AG09319 (cell line): ENCODE measurements at regions not wholly inside any gene's neighbourhood (a gene's known extent, or its start where the extent isn't known, plus 50 kb on each side); places are given as distances from the start of the nearest gene placed in this dataset.
A peak's percentile ranks its signal among the peaks of the same experiment; 100 is the strongest.

Experiments
- DNase-seq: peaks from one replicate; pipeline ENCODE4 v3.0.0-alpha.2; 2010; ENCODE audit warnings: low read depth; ENCODE audit errors: extremely low read depth
- TF ChIP-seq, protein P1 (sequence below): IDR thresholded peaks from 2 replicates; pipeline ENCODE4 v1.5.1; 2011; ENCODE audit warnings: low read depth, mild to moderate bottlenecking, inconsistent platforms, low read length, moderate library complexity

DNA sequence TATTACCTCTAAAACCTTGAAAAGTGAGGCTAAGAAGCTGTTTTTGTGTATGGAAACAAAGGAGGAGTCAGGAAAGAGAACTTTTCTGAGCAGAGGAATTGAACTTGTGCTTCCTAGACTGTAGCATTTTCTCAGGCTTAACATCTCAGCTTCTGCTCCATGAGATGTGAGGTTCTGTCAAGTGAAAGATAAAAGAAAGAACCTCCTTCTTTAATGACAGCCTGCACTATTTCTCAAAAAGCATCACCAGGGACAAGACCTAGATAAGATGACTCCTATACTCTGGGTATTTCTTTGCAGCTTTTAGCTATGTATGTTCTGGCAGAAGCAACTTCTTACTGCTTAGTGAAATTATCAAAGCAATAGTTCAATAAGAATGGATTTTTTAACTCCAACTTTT lies 87.6 kb upstream of the KCNQ5 start:
- no peak for DNase-seq
- TF ChIP-seq, protein P1, sequence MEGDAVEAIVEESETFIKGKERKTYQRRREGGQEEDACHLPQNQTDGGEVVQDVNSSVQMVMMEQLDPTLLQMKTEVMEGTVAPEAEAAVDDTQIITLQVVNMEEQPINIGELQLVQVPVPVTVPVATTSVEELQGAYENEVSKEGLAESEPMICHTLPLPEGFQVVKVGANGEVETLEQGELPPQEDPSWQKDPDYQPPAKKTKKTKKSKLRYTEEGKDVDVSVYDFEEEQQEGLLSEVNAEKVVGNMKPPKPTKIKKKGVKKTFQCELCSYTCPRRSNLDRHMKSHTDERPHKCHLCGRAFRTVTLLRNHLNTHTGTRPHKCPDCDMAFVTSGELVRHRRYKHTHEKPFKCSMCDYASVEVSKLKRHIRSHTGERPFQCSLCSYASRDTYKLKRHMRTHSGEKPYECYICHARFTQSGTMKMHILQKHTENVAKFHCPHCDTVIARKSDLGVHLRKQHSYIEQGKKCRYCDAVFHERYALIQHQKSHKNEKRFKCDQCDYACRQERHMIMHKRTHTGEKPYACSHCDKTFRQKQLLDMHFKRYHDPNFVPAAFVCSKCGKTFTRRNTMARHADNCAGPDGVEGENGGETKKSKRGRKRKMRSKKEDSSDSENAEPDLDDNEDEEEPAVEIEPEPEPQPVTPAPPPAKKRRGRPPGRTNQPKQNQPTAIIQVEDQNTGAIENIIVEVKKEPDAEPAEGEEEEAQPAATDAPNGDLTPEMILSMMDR: no peak

DNA sequence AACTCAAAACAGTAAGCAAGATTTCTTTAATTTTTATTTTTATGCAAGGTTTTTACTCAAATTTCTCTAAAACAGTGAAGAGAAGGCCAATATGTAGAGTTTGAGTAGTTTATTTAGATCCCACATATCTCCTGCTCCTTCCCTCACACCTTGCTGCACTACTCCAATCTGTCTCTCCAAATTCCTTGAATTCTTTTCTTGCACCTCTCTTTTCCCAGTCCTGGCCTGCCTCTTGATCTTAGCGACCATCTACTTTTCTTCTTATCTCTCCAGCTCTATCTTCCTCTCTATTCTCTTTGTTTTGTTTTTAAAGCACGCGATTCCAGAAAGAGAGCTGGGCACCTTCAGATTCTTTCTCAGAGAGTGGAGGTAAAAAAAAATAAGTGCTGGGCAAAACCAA lies 86.7 kb upstream of the KCNQ5 start:
- TF ChIP-seq, protein P1: no peak
- no peak for DNase-seq

DNA sequence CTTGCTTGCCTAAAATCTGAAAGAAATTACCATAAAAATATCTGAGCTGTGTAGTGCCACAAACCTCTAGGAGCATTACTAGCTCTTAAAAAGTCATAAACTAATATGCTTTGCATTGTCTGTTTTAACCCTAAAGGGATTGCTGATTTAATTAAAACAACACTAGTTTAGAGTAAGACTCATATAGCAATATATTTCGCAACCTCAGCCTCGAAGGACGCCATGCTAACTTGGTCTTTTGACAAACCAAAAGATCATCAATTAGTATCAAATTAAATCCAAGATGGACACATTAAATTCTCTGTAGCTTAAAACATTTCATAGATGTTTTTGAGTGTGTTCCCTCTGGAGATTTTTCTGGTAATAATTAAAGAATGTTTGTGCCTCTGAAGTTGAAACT lies 74.8 kb upstream of the KCNQ5 start:
- TF ChIP-seq, protein P1: no peak
- DNase-seq: no peak

DNA sequence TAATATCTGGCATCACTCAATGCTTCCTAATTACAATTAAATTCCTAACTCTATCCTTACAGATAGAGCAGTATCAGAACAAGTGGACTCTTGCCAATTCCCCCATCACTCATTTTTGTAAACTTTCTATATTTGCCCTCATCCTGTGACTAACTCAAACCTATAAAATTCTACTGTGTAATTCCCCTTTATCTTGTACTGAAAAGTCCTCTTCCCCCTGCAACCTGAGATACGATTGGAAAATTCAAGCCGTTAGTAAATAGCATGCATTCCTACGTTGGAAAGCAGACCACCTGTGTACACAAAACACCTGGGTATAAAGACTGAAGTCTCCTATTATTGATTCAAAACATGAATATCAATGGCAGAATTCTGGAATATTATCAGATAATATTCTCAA lies 70.4 kb upstream of the KCNQ5 start:
- TF ChIP-seq, protein P1: no peak
- no peak for DNase-seq

DNA sequence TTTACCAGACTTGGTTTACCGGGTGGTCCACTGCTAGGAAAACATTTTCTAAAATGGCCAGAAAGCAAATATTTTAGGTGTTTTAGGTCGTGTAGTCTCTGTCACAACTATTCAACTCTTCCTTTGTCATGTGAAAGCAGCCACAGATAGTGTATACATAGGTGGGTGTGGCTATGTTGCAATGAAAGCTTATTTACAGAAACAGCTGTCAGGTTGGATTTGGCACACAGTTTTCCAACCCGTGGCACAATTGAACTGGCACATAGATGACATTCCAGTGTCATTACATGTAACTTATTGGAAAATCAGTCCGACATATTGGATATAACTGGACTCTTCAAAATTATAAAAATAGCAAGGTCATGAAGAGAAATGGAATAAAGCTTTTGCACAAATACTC lies 68.9 kb upstream of the KCNQ5 start:
- TF ChIP-seq, protein P1: no peak
- peak; percentile 56 for DNase-seq

DNA sequence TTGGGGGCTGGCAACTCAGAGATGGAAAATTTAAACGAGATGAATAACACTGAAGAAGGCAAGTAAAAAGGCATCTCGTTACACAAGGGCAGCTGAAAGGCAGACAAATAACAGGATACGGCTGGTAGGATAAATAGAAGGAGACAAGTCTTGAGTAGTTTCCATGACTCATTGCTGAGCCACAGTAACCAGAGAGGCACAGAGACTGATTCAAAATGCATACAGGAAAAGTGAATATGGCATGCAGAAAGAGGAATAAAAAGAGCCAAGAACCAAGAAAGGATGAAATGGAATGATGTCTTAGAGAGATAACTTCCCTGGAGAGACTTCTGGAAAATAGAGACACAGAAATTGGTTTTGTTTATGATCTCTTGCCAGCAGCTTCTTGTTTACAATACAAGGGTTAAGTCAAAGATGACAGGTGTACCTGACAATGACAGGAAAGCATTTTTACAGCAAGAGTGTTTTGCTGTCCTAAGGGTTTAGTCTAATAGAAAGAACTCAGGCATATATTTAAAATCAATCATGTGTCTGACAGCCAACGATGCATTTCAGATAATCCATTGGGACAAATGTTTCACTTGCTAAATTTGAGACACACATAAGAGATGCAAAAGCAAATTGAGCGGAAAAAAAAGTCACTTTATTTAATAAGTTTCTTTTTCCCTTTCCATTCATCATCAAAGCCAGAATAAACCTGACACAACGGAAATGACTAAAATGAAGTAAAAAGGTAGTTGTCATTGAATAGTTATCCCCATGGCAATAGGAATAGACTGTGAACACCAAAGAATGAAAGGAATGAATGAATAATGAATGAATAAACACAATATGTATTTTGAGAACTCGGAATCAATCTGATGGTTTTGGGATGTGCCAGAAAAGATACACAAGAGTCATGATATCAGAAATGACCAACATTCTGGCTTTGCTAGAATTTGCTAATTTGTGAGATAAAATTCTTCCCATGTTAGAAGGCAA lies 68.0 kb upstream of the KCNQ5 start:
- TF ChIP-seq, protein P1: no peak
- peak; percentile 71 for DNase-seq

DNA sequence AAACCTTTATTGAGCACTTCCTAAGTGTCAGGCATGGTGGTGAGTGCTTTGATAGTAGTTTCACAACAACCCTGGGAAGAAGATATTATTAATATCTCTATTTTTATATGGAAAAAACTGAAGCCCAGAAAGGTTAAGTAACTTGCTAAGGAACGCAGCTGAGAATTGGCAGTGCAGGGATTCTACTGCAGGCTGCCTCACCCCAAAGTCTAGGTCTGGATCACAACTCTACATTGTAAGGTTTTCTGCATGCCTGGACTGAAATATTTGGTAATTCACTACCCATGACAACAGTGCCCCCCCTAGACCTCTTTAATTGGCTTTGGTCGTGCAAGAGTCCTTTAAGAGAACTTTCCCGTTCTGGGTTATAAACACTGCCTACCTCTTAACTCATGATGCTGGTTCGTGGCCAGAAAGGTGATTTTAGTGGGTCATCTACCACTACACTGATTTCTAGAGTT lies 67.1 kb upstream of the KCNQ5 start:
- no peak for DNase-seq
- TF ChIP-seq, protein P1: no peak
